MCF 10A (cell line): ENCODE measurements at regions not wholly inside any gene's neighbourhood (a gene's known extent, or its start where the extent isn't known, plus 50 kb on each side); places are given as distances from the start of the nearest gene placed in this dataset.

ENCODE experiments used
- BruUV-seq: library from RNA; stranded (reverse); fragments of 400-500 nt; replicated peaks from 2 replicates; lab custom pipeline; 2021; lab: Mats Ljungman, UMichigan
- CTCF ChIA-PET: fragments of 300-600 bp; sonication (Branson Sonifier 250); formaldehyde crosslinking; extraction: SDS; loops from one replicate; lab custom pipeline; 2021; ENCODE audit warnings: antibody characterized with exemption, inconsistent platforms; lab: Yijun Ruan, JAX
- POLR2A ChIA-PET: fragments of 300-600, 350-650 bp; sonication (Branson Sonifier 250); formaldehyde crosslinking; extraction: SDS; loops from one replicate; lab custom pipeline; 2020; ENCODE audit warnings: antibody characterized with exemption, inconsistent platforms; lab: Yijun Ruan, JAX
- DNase-seq: peaks from one replicate; pipeline ENCODE4 v3.0.0-alpha.2; 2018; ENCODE audit not compliant: unreplicated experiment
- H3K27ac Mint-ChIP-seq: one replicate; pipeline ENCODE4 v1.8.0; 2022; ENCODE audit warnings: mild to moderate bottlenecking, low read depth, mixed read lengths; ENCODE audit not compliant: unreplicated experiment
- H3K27me3 Mint-ChIP-seq: one replicate; pipeline ENCODE4 v1.8.0; 2022; ENCODE audit warnings: mixed read lengths; ENCODE audit not compliant: insufficient read depth, unreplicated experiment
- H3K36me3 Mint-ChIP-seq: one replicate; pipeline ENCODE4 v1.8.0; 2022; ENCODE audit warnings: mild to moderate bottlenecking, moderate library complexity, mixed read lengths; ENCODE audit not compliant: insufficient read depth, unreplicated experiment
- H3K4me1 Mint-ChIP-seq: one replicate; pipeline ENCODE4 v1.8.0; 2022; ENCODE audit warnings: mixed read lengths; ENCODE audit not compliant: insufficient read depth, unreplicated experiment
- H3K4me3 Mint-ChIP-seq: one replicate; pipeline ENCODE4 v1.8.0; 2022; ENCODE audit warnings: mild to moderate bottlenecking, moderate library complexity, mixed read lengths; ENCODE audit not compliant: unreplicated experiment
- H3K9me3 Mint-ChIP-seq: one replicate; pipeline ENCODE4 v1.8.0; 2022; ENCODE audit warnings: mixed read lengths; ENCODE audit not compliant: unreplicated experiment
- intact Hi-C: fragments of 100-400 bp; cut with micrococcal nuclease; formaldehyde crosslinking; loops from 2 replicates; pipeline ENCODE4 v1.14.1; 2022
- TF ChIP-seq, protein P1 (sequence below): fragments of 200-600 bp; IDR thresholded peaks from one replicate; pipeline ENCODE4 v1.8.0; 2022; ENCODE audit warnings: antibody characterized with exemption, mild to moderate bottlenecking; ENCODE audit not compliant: unreplicated experiment

DNA sequence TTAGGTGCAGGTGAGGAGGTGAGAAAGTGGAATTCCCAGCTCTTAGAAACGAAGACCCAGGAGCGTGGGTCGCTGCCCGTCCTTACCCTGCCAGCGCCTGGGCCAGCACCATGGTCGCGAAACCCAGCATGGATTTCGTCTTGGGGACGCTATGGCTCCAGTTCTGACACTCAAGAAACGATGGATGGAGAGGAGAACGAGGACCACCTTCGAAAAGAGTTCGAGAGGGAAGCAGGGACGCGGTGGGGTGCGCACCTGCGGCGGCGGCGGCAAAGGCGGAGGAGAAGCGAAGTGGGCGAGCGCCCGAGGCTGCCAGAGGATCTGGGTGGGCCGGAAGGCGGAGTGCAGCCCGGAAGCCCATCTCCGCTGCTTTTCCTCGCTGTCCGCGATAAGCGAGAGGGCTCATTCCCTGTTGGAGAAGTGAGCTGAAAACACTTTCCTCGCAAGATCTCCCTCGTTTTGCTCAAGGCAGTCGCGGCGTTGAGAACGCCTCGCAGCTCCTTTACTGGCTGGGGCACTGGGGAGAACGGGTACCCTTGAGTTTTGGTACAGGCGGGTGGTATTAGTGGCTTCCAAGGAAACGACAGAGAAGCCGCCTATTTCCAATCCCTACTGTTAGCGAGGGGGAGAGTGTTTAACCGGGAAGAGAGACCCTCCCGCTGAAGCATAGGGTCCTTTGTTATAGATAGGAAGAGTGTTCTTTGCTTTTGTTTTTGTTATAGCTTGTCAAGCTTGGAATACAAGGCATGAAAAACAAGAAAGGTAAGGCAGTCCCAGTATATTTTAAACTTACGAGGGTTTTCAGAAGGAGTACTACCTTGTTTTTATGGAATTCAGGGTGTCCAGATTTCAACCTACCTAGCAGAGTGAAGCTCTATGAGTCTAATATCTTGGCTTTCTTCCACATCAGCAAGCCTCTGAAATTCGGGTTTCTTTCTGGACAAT is 109.5 kb downstream of the TRIM27 start:
- intact Hi-C loops = loop anchor here (5.0 kb wide), 1 partner anchor 87 kb away; no protein-coding TSS in a partner anchor
- Mint-ChIP-seq H3K27me3 (peaks cover 14% of the 10 kb centered on the region), H3K4me3 (no peak overlapping the region), H3K27ac (no peak overlapping the region), H3K9me3 (no peaks in the 10 kb centered on the region), H3K36me3 (peaks cover 13% of the 10 kb centered on the region), H3K4me1 (peaks cover 24% of the 10 kb centered on the region)
- TF ChIP-seq, protein P1, sequence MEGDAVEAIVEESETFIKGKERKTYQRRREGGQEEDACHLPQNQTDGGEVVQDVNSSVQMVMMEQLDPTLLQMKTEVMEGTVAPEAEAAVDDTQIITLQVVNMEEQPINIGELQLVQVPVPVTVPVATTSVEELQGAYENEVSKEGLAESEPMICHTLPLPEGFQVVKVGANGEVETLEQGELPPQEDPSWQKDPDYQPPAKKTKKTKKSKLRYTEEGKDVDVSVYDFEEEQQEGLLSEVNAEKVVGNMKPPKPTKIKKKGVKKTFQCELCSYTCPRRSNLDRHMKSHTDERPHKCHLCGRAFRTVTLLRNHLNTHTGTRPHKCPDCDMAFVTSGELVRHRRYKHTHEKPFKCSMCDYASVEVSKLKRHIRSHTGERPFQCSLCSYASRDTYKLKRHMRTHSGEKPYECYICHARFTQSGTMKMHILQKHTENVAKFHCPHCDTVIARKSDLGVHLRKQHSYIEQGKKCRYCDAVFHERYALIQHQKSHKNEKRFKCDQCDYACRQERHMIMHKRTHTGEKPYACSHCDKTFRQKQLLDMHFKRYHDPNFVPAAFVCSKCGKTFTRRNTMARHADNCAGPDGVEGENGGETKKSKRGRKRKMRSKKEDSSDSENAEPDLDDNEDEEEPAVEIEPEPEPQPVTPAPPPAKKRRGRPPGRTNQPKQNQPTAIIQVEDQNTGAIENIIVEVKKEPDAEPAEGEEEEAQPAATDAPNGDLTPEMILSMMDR = no peak
- BruUV-seq = no TSS peak
- CTCF ChIA-PET = interaction anchor here (0.7 to 1.2 kb wide), 2 partner anchors 63 to 73 kb away, joined by 3 to 4 read pairs; no protein-coding TSS in a partner anchor
- POLR2A ChIA-PET = interaction anchor here (0.9 kb wide), 1 partner anchor 141 kb away, joined by 3 read pairs; no protein-coding TSS in a partner anchor
- no peak for DNase-seq

DNA sequence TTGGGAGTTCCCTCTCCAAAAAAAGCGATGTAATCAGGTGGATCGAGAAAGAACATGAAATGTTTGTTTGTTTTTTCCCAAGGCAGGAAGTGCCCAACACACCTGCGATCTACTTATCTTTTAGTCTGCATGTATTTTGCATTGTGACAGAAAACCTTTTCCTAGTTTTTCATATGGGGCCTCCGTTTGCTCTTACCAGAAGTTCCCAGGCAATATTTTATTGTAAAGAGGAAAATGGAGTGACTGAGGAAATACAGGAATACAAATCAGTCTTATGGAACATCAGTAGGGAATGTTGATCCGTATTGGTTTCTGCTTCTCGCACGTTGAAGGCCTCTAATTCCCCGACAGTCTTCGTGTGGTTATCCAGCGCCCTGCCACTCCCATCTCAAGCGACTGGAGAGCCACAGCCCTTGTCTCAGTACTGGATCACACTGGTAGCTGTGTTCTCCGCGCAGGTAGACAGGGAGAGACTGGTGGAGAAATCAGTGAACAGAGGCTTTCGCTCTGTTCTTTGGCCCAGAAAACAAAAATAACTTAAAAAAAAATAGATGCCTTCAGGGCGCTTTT is 107.4 kb downstream of the TRIM27 start:
- TF ChIP-seq, protein P1 = no peak
- H3K4me3 Mint-ChIP-seq = peak overlapping the region; percentile 72
- no peaks in the 10 kb centered on the region for H3K9me3 Mint-ChIP-seq
- peaks cover 13% of the 10 kb centered on the region for H3K36me3 Mint-ChIP-seq
- ChIA-PET POLR2A (interaction anchor here (2.4 kb wide), 1 partner anchor 21 kb away, joined by 12 read pairs; no protein-coding TSS in a partner anchor), CTCF (no interaction called here)
- intact Hi-C loops = no loop called here
- peaks cover 14% of the 10 kb centered on the region for H3K27me3 Mint-ChIP-seq
- peaks cover 24% of the 10 kb centered on the region for H3K4me1 Mint-ChIP-seq
- peak; percentile 44 for DNase-seq
- no TSS peak for BruUV-seq
- H3K27ac Mint-ChIP-seq = peak overlapping the region; percentile 31

DNA sequence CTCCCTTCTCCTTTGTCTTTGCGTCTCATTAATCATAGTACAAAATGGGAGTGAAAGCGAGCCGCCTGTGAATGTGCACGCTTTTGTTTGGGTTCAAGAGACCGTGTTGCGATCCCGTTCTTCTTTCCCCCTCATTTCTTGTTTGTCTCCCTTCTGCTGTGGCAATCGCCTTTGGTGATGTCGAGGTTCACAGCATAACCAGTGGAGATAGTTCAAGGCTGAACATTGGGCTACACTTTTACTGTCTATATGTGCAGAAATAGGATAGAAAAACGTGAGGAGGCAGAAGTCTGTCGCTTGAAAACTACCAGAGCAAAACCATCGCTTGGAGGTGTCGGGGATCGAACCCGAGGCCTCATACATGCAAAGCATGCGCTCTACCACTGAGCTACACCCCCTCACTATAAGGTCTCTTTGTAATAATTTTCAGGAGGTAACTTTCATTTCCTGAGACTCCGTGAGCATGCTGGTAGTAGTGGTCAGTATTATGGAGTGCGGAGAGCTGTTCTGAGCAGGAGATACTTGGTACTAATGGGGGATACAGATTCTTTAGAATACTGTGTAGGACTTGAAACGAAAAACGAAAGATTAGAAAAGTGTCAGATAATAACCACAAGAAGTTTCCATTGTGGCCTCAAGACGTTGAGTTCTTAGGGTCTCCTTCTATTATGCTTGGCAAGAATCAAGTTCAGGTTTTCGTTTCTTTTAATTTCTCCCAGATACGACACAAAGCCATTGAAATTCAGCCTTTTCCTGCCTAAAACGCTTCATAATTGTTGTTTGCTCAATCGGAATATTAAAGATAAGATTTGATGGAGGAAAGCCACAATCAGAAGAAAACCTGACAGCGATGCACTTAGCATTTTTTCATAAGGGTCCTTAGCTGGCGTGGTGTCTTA is 106.6 kb downstream of the TRIM27 start:
- peaks cover 13% of the 10 kb centered on the region for H3K36me3 Mint-ChIP-seq
- CTCF ChIA-PET = interaction anchor here (0.5 to 1.6 kb wide), 2 partner anchors 20 to 133 kb away, joined by 3 to 9 read pairs; no protein-coding TSS in a partner anchor

More for the DNA sequence above, 106.6 kb downstream of the TRIM27 start:
- peaks cover 24% of the 10 kb centered on the region for H3K4me1 Mint-ChIP-seq
- peak overlapping the region; percentile 72 for H3K4me3 Mint-ChIP-seq
- BruUV-seq = no TSS peak
- TF ChIP-seq, protein P1 = no peak
- POLR2A ChIA-PET = interaction anchor here (0.6 to 2.4 kb wide), 6 partner anchors 9 to 168 kb away, joined by 3 to 12 read pairs (median 4); no protein-coding TSS in a partner anchor
- peaks cover 14% of the 10 kb centered on the region for H3K27me3 Mint-ChIP-seq
- intact Hi-C loops = loop anchor here (1.0 kb wide), 1 partner anchor 168 kb away; no protein-coding TSS in a partner anchor
- H3K9me3 Mint-ChIP-seq = no peaks in the 10 kb centered on the region
- H3K27ac Mint-ChIP-seq = peak overlapping the region; percentile 31
- DNase-seq = peak; percentile 76
